Activated T-helper 17 cell treated with anti-CD3 and anti-CD28 coated beads, Interleukin-2, amount 50 U/mL, for 72 hours (primary cell): ENCODE measurements at regions not wholly inside any gene's neighbourhood (a gene's known extent, or its start where the extent isn't known, plus 50 kb on each side); places are given as distances from the start of the nearest gene placed in this dataset.
"Not testable (repeated sequence)": the region's sequence is repeated elsewhere in the genome, so short reads cannot be mapped to it uniquely, and the experiment has no call there.

Experiments used
- ATAC-seq: fragments of 150-1000 bp; cut with Tn5 transposase; replicated peaks from 2 replicates; pipeline ENCODE4 v1.10.0; 2021; ENCODE audit warnings: mild to moderate bottlenecking, moderate library complexity
- H3K27ac Mint-ChIP-seq: one replicate; pipeline ENCODE4 v1.8.0; 2022; ENCODE audit warnings: mixed read lengths
- H3K27me3 Mint-ChIP-seq: one replicate; pipeline ENCODE4 v1.8.0; 2022; ENCODE audit warnings: mixed read lengths
- H3K36me3 Mint-ChIP-seq: one replicate; pipeline ENCODE4 v1.8.0; 2022; ENCODE audit warnings: low read depth, mild to moderate bottlenecking, mixed read lengths
- H3K4me1 Mint-ChIP-seq: one replicate; pipeline ENCODE4 v1.8.0; 2022; ENCODE audit warnings: mixed read lengths
- H3K4me3 Mint-ChIP-seq: one replicate; pipeline ENCODE4 v1.8.0; 2022; ENCODE audit warnings: mild to moderate bottlenecking, mixed read lengths
- H3K9me3 Mint-ChIP-seq: one replicate; pipeline ENCODE4 v1.8.0; 2022; ENCODE audit warnings: mixed read lengths

DNA sequence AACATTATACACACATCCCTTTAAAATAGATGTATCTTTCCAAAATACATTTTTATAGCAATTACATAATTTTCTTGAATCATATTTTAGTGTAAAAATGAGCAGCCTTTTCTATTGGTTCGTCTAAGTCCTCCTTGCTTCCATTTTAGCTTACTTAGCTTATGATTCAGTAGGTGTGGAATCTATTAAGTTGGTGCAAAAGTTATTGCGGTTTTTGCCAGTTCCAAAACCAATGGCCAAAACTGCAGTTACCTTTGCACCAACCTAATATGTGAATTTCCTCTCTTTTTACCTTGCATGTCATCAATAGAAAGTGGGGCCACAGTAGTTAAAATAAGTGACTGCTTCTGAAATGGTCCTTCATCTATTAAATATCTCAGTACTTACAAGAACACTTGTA is 279.0 kb downstream of the OTUD1 start:
- Mint-ChIP-seq H3K27me3 (peaks cover 26% of the 10 kb centered on the region), H3K9me3 (no peaks in the 10 kb centered on the region), H3K4me1 (no peaks in the 10 kb centered on the region), H3K36me3 (no peaks in the 10 kb centered on the region), H3K27ac (no peak overlapping the region), H3K4me3 (no peak overlapping the region)
- ATAC-seq, result no peak

DNA sequence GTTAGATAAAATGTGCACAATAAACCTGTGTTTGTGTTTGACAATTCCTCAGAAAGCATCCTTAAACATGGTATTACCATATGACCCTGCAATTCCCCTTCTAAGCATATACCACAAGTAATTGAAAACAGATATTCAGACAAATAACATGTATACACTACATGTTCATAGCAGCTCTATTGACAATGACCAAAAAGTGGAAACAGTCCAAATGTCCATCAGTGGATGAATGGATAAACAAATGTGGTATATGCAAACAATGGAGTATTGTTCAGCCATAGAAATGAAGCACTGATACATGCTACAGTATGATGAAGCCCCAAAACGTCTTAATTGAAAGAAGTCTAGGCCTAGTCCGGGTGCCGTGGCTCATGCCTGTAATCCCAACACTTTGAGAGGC is 280.1 kb downstream of the OTUD1 start:
- ATAC-seq, result no peak
- no peaks in the 10 kb centered on the region for H3K4me1 Mint-ChIP-seq
- no peaks in the 10 kb centered on the region for H3K9me3 Mint-ChIP-seq
- H3K36me3 Mint-ChIP-seq, result no peaks in the 10 kb centered on the region
- H3K4me3 Mint-ChIP-seq, result no peak overlapping the region
- H3K27me3 Mint-ChIP-seq, result peaks cover 20% of the 10 kb centered on the region
- no peak overlapping the region for H3K27ac Mint-ChIP-seq

DNA sequence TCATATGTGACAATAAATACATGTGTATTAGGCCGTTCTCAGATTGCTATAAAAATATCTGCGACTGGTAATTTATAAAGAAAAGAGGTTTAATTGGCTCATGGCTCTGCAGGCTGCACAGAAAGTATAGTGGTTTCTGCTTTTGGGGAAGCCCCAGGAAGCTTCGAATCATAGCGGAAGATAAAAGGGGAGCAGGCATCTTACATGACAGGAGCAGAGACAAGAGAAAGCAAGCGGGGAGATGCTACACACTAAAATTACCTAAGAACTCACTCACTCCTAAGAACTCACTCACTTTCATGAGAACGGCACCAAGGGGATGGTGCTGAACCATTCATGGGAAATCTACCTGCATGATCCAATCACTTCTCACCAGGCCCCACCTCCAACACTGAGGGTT is 284.9 kb downstream of the OTUD1 start:
- no peak overlapping the region for H3K4me3 Mint-ChIP-seq
- H3K4me1 Mint-ChIP-seq, result no peaks in the 10 kb centered on the region
- H3K36me3 Mint-ChIP-seq, result no peaks in the 10 kb centered on the region
- H3K27ac Mint-ChIP-seq, result no peak overlapping the region
- H3K27me3 Mint-ChIP-seq, result peaks cover 7% of the 10 kb centered on the region
- no peaks in the 10 kb centered on the region for H3K9me3 Mint-ChIP-seq
- peak; percentile 32 for ATAC-seq

DNA sequence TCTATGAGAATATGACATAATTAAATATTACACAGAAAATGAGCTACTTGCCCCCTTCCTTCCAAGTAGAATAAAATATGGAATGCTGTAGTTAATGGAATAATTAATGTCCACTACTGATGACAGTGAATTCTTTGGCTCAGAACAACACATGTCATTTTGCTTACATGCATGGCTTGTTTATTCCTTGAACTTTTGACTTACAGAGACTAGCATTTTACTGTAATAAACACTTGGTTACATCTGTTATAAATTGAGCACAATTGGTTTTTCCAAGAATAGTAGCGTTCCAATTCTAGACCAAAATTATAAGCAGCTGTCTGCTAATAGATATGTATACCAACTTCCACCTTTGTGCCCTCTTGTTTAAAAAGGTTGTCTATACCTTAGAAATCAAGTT is 286.7 kb downstream of the OTUD1 start:
- H3K4me1 Mint-ChIP-seq, result no peaks in the 10 kb centered on the region

DNA sequence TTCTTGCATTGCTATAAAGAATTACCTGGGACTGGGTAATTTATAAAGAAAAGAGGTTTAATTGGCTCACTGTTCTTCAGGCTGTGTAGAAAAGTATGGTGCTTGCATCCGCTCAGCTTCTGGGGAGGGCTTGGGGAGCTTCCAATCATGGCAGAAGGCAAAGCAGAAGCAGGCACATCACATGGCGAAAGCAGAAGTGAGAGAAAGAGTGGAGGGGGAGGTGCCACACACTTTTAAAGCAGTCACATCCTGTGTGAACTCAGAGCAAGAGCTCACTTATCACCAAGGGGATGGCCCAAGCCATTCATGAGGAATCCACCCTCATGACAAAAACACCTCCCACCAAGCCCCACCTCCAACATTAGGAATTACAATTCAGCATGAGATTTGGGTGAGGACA is 303.5 kb downstream of the OTUD1 start:
- peaks cover 7% of the 10 kb centered on the region for H3K9me3 Mint-ChIP-seq
- H3K36me3 Mint-ChIP-seq, result no peaks in the 10 kb centered on the region
- peaks cover 17% of the 10 kb centered on the region for H3K27me3 Mint-ChIP-seq
- H3K4me1 Mint-ChIP-seq, result no peaks in the 10 kb centered on the region
- H3K27ac Mint-ChIP-seq, result no peak overlapping the region
- no peak overlapping the region for H3K4me3 Mint-ChIP-seq
- ATAC-seq, result no peak

More for the DNA sequence above, 286.7 kb downstream of the OTUD1 start:
- no peaks in the 10 kb centered on the region for H3K9me3 Mint-ChIP-seq
- H3K36me3 Mint-ChIP-seq, result no peaks in the 10 kb centered on the region
- H3K27me3 Mint-ChIP-seq, result peaks cover 4% of the 10 kb centered on the region
- no peak overlapping the region for H3K4me3 Mint-ChIP-seq
- H3K27ac Mint-ChIP-seq, result no peak overlapping the region
- ATAC-seq, result no peak

DNA sequence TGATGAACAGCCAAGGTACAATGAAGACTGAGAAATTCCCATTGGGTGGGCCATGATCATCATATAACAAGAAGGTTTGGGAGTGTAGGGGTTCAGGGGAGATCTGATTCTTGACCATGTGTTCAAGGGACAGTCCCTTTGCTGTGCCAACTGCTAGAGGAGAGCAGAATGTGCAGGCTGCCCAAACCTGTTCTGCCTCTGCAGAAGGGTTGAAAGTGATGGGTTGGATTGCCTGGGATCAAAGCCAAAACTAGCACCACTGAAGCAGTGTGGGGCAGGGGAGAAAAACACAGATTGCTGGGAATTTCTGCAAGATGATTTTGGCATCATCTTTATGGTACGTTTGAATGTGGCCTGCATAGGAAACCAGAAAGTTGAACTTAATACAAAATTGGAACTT is 303.9 kb downstream of the OTUD1 start:
- H3K4me3 Mint-ChIP-seq, result no peak overlapping the region
- H3K9me3 Mint-ChIP-seq, result peaks cover 7% of the 10 kb centered on the region
- H3K36me3 Mint-ChIP-seq, result no peaks in the 10 kb centered on the region
- peaks cover 17% of the 10 kb centered on the region for H3K27me3 Mint-ChIP-seq
- no peak overlapping the region for H3K27ac Mint-ChIP-seq
- no peak for ATAC-seq
- no peaks in the 10 kb centered on the region for H3K4me1 Mint-ChIP-seq

DNA sequence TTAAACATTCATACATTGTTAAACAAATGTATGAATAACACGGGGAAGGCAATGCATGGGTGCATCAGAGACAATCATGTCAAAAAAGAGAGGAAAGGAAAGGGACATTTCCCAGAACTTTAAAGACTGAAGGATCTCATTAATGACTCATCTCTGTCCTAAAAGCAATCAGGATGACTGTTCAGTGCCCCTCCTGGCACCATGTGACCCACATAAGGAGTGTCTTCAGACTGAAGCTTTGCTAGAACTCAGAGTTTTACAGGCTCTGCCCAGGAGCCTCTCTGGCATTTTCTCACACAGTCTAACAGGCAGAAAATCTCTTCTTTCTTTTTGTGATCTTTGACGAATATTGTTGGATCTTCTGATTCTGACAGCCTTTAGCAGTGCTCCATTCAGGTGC is 315.3 kb downstream of the OTUD1 start:
- Mint-ChIP-seq H3K27ac (no peak overlapping the region), H3K4me1 (no peaks in the 10 kb centered on the region), H3K4me3 (no peak overlapping the region), H3K27me3 (peaks cover 12% of the 10 kb centered on the region), H3K9me3 (no peaks in the 10 kb centered on the region), H3K36me3 (no peaks in the 10 kb centered on the region)
- no peak for ATAC-seq

DNA sequence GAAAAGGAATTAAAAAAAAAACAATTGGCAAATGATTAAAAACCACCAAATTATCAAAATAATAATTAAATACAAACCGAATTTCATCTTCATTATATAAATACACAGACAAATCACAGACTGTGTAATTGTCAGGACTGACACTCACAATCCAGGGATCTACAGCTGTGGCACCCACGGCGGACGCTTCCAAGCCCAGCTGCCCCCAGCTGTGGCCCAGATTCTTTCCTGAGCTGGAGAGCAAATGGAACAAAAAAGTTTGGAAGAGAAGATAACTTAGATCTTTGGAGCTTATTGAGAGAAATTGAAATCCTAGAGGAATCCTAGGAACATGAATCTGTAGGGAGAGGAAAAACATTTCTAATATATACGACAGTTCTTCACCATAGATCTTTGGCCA is 316.1 kb downstream of the OTUD1 start:
- Mint-ChIP-seq H3K4me3 (no peak overlapping the region), H3K36me3 (no peaks in the 10 kb centered on the region), H3K27ac (no peak overlapping the region), H3K27me3 (peaks cover 16% of the 10 kb centered on the region), H3K9me3 (no peaks in the 10 kb centered on the region), H3K4me1 (no peaks in the 10 kb centered on the region)
- no peak for ATAC-seq

DNA sequence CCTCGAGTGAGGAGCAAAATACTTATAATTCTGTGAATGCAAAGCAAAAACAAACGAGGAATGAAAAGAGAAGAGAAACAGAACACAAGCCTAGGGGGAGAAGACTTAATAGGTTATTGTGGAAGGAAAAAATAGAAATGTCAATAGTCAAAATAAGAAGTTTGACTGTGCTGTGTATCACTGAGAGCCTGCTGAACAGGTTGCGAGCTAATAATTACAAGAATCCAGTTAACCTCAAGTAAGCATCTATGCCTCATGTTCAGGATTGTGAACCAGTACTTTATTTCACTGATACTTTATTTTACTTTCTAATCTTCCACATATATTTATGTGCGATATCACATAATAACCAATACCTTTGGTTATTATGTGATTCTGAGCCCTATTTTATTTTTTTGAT is 316.7 kb downstream of the OTUD1 start:
- ATAC-seq, result no peak
- peaks cover 21% of the 10 kb centered on the region for H3K27me3 Mint-ChIP-seq
- H3K4me3 Mint-ChIP-seq, result no peak overlapping the region
- no peaks in the 10 kb centered on the region for H3K4me1 Mint-ChIP-seq
- H3K27ac Mint-ChIP-seq, result no peak overlapping the region
- no peaks in the 10 kb centered on the region for H3K36me3 Mint-ChIP-seq
- H3K9me3 Mint-ChIP-seq, result no peaks in the 10 kb centered on the region

DNA sequence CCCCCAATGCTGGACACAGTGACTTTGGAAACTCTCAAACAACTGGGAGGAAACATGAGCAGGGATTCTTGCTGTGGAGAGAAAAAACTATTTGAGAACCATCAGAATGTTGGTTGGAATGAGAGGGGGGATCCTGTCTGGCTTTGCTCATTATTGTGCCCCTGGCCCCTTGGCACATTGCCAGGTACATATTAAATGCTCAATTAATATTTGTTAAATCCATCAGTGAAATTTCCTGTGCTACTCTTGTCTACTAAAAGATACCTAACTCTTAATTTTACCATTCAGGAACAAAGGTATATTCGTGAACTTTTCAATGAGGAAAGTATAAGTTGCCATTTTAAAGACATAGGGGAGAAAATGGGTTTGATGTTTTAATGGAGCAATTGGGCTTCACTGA is 329.4 kb downstream of the OTUD1 start:
- Mint-ChIP-seq H3K36me3 (no peaks in the 10 kb centered on the region), H3K4me1 (no peaks in the 10 kb centered on the region), H3K9me3 (peaks cover 11% of the 10 kb centered on the region), H3K27me3 (no peaks in the 10 kb centered on the region), H3K4me3 (no peak overlapping the region), H3K27ac (no peak overlapping the region)
- no peak for ATAC-seq

DNA sequence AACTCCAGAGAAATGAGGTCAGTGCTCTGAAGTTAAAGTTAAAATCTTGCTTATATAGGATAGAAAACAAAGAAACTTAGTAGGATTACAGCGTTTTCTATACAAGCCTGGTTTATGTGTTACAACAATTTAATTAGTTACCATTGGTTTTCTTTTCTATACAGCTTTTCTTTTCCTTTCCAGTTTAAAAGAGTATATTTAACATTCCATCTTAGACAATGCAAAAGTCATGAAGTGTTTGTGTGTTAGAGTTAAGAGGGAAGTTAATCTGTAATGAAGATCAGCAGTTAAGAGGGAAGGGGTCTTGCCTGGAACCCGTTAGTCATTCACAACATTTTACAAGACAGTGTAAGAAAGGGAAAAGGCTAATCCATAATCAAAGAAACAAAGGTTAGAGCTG is 338.3 kb downstream of the OTUD1 start:
- ATAC-seq, result no peak
- no peak overlapping the region for H3K4me3 Mint-ChIP-seq
- H3K36me3 Mint-ChIP-seq, result no peaks in the 10 kb centered on the region
- no peaks in the 10 kb centered on the region for H3K27me3 Mint-ChIP-seq
- no peak overlapping the region for H3K27ac Mint-ChIP-seq
- H3K9me3 Mint-ChIP-seq, result peaks cover 3% of the 10 kb centered on the region
- no peaks in the 10 kb centered on the region for H3K4me1 Mint-ChIP-seq

DNA sequence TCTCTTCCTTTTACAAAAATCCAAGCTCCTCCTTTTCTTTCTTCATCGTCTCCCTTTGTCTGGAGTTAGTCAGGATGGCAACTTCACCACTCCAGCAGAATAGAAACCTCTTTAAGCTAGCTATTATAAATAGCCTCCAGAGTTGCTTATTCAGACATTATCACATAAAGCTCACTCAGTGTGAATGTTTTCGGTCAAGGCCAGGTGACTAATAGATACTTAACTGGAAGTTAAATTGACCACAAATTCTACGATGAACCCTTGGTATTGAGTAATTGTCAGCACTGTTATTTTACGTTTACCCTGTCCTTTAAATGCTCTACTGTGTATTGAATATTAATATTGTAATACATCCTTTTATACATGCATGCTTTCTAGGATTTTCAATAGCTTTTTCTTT is 340.4 kb downstream of the OTUD1 start:
- ATAC-seq, result no peak
- H3K4me3 Mint-ChIP-seq, result no peak overlapping the region
- no peaks in the 10 kb centered on the region for H3K4me1 Mint-ChIP-seq
- H3K27me3 Mint-ChIP-seq, result no peaks in the 10 kb centered on the region
- H3K27ac Mint-ChIP-seq, result no peak overlapping the region
- H3K36me3 Mint-ChIP-seq, result no peaks in the 10 kb centered on the region
- no peaks in the 10 kb centered on the region for H3K9me3 Mint-ChIP-seq

DNA sequence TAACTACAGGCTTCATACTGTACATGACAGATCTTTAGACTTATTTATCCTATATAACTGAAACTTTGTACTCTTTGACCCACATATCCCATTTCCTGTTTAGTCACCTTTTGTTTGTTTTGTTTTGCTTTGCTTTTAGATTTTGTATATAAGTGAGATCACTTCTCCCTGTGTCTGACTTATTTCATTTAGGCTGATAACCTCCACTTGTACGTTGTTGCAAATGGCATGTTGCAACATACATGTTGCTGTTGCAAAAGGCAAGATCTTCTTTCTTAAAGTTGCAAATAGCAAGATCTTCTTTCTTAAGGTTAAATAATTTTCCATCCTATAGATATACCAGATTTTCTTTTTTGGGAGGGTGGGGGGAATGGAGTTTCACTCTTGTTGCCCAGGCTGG is 341.5 kb downstream of the OTUD1 start:
- H3K27ac Mint-ChIP-seq, result no peak overlapping the region
- no peaks in the 10 kb centered on the region for H3K4me1 Mint-ChIP-seq
- H3K27me3 Mint-ChIP-seq, result no peaks in the 10 kb centered on the region
- no peak overlapping the region for H3K4me3 Mint-ChIP-seq
- no peaks in the 10 kb centered on the region for H3K36me3 Mint-ChIP-seq
- ATAC-seq, result no peak
- no peaks in the 10 kb centered on the region for H3K9me3 Mint-ChIP-seq

DNA sequence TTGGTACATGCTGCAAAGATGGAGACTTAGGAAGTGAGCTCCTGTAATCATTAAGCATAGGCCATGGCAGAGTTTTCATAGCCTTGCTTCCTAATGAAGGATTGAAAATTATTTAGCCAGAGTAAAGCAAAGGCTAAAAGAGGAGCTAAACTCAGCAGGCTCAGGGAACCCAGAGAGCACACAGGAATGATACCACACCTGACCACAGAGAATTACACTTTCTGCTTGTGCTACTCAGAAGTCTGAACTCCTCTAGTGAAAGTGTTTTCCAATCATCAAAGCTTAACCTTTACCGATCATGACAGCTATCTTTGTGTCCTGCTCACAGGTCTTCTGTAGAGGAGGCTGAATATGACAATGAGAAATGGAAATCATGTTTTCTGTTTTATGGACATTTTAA is 347.7 kb downstream of the OTUD1 start:
- Mint-ChIP-seq H3K4me1 (no peaks in the 10 kb centered on the region), H3K27me3 (peaks cover 8% of the 10 kb centered on the region), H3K36me3 (no peaks in the 10 kb centered on the region), H3K9me3 (no peaks in the 10 kb centered on the region), H3K27ac (no peak overlapping the region), H3K4me3 (no peak overlapping the region)
- no peak for ATAC-seq

DNA sequence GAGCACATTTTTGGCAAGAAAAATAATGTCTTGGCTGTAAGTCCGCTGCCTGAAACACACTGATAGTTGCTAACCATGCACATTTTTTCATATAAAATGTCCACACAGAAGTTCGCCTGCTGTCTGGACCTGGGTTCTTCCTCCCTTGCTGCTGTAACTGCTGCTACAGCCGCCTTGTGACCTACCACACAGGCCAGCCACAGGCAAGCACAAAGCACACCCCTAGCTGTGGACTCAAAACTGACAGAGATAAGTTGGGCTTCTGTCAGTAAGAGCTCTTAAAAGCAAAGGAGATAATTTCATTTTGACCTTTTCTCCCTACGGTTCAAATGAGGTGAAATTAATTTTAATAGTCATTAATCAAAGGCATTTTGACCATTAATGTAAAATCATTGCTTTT is 354.7 kb downstream of the OTUD1 start:
- Mint-ChIP-seq H3K4me3 (no peak overlapping the region), H3K9me3 (peaks cover 2% of the 10 kb centered on the region), H3K27me3 (no peaks in the 10 kb centered on the region), H3K27ac (no peak overlapping the region), H3K4me1 (no peaks in the 10 kb centered on the region), H3K36me3 (no peaks in the 10 kb centered on the region)
- ATAC-seq, result no peak

DNA sequence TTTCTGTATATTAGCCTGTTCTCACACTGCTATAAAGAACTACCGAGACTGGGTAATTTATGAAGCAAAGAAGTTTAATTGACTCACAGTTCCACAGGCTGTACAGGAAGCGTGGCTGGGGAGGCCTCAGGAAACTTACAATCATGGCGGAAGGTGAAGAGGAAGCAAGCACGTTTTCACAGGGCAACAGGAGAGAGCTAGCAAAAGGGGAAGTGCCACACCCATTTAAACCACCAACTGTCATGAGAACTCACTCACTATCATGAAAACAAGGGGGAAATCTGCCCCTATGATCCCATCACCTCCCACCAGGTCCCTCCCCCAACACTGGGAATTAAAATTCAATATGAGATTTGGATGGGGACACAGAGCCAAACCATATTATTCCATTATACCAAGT is 358.6 kb downstream of the OTUD1 start:
- H3K36me3 Mint-ChIP-seq, H3K9me3 Mint-ChIP-seq, H3K4me3 Mint-ChIP-seq, H3K27ac Mint-ChIP-seq, ATAC-seq, H3K4me1 Mint-ChIP-seq, H3K27me3 Mint-ChIP-seq: not testable (repeated sequence)
